ENCODE measurements at regions not wholly inside any gene's neighbourhood (a gene's known extent, or its start where the extent isn't known, plus 50 kb on each side); places are given as distances from the start of the nearest gene placed in this dataset.

GRCh38 chr3:72183489-72183888 is 398.5 kb upstream of the PROK2 start:
- no peak for DNase-seq

DNA sequence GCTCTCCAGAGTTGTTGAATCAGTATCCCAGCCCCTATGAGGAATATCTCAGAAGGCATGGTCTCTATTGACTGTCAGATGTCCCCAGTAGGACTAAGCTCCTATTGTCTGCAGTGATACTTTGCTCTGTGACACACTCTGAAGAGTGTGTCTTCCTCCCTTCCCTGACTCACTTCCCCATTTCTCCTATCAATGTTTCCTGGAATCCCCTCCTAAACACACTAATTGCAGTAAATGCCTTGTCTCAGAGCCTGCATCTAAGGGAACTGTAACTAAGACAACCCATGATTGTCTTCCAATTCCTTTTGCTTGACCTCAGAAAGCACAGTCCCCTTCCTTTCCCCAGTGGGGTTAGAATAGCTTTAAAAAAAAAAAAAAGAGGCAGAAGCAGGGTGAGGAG is 397.3 kb upstream of the PROK2 start:
- no peak for DNase-seq

GRCh38 chr3:72181251-72181650 is 396.3 kb upstream of the PROK2 start:
- no peak for DNase-seq

GRCh38 chr3:72180405-72180804 is 395.5 kb upstream of the PROK2 start:
- no peak for DNase-seq

- no peak for DNase-seq
Observed at GRCh38 chr3:72179107-72179464, 394.1 kb upstream of the PROK2 start.

GRCh38 chr3:72178463-72179106 is 393.6 kb upstream of the PROK2 start:
- no peak for DNase-seq

DNA sequence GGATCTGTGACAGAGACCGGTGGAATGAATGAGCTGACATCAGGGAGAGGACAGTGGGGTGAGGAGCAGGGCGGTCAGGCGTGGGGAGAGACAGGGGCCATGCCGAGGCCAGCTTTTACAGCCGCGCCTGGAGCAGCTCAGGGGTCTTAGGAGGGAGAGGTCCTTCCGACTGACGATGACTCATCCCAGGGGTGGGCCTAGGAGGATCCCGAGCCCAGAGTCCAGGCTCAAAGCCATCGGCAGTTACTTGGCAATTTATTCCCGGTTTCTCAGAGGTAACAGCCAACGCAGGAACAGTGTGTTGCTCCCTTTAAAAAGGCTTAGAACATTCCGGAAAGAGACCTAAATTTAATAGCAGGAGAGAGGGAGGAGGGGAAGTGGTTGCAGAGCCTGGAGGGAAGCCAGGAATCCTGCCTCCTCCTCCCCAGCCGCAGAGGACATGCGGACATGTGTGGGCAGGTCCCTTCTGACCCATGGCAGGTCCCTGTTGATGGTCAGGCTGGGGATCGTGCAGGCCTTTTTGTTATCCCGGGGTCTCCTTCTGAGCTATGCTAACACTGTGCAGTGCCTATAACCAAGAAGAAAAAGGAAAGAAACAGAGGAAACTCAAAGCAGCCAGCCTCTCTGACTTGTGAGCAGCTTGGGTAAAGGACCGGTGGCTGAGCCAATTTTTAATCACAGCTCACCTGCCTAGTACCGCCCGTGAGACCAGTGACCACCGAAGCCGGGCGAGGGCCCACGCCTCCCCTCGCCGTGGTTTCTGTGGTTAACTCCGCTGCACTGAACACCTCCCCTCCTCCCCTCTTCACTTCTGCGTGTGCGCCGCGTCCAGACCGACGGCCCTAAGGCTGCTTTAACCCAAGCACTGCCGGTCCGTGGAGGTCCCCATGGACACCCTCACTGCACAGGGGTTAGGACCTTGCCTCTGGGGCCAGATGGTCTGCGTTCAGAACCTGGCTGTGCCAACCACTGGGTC is 392.4 kb upstream of the PROK2 start:
- no peak for DNase-seq

DNA sequence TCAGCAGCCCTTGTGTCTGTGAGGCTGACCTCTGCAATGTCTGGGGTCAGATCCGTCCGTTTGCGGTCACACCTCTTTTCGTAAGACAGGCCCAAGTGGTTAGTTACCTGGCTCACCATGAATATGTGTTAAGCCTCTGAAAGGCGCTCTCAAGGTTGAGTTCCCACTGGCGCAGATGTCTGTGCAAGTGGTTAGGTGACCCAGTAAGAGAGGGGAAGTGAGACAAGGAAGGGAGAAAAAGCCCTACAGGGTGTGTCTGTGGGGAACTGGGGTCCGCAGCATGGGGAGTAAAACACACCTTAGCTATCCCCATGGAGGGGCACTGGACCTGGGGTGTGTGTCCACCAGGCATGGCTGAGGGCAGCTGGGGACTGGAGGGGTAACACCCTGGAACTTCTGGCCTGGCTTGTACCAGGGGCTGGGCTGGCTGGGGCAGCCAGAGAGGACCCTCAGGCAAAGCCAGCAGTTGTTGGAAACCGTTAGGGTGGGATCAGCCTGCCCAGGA is 391.6 kb upstream of the PROK2 start:
- no peak for DNase-seq

- DNase-seq = no peak
Observed at GRCh38 chr3:72175296-72175858, 390.4 kb upstream of the PROK2 start.

- no peak for DNase-seq
Observed at GRCh38 chr3:72174890-72175289, 389.9 kb upstream of the PROK2 start.

DNA sequence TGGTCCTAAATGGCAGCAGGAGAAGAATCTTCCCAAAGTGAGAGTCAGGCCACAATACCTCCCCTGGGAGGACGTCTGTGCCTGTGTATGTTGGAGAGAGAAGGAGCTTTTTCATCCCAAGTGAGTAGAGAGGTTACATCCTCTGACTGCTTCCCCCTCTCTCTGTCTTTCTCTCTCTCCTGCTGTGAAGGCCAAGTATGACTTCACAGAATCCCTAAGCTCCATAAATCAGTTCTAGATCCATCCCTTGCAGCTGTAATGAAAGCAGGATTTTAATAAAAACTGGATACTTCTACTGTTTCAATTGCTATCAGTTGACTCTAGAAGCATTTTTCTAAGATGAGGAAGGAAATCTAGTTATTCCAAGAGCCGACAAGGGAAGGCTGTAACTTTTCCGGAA is 389.1 kb upstream of the PROK2 start:
- DNase-seq = no peak

GRCh38 chr3:72171946-72172345 is 387.0 kb upstream of the PROK2 start:
- no peak for DNase-seq

DNA sequence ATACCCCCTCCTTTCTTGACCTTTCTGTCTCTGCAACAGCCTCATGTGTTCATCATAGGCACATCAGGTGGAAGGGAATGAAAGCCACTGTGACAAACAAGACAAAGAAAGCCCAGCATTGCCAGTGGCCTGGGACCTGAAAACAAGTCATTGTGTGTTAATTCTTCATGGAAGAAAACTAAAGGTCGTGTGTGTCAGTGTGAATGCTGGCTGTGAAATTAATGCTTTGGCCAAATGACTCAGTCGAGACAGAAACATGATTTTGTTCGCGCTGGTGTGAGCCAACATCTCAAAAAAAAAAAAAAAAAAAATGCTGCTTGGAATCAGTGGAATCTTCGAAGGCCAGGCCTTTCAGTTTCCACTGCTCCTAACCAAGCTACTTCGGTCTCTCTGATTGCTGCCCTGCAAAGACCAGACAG is 386.5 kb upstream of the PROK2 start:
- no peak for DNase-seq

DNA sequence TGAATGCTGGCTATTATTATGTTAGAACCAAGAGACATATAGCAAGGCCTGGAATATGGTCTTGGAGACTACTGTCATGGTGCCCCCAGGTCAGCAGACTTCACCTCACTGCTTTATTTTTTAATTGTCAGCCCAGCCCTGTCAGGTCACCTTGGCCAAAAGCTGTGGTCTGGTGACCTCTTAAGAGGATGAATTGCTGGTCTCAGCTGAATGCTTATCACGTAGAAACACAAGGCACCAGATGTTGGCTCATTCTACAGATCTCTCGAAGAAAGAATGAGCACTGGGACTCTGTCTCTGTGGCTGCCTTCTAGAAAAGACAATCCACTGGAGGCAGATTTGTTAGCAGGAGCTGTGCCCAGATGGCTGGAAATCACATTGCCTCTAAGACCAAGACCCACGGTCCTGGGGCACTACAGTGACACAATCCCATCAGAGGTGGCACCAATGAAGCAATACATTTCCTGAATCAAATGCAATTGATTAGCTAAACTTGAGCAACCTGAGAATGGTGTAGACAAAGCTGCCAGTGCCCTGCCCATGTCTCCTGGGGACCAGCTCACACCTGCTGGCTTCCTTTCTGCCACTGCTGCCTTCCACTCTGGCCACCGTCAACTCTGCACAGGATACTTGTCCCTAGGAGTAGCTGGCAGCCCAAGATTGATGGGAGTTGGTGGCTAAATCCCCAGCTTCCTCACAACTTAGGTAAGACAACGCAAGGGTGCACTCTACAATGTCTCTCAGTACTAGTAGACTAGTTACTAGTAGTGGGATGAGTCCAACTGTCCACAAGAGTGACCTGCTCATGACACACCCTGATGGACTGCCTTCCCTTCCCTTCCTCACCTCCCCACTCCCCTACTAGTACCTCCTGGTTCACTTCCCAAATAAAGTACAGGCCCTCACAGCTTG is 384.9 kb upstream of the PROK2 start:
- no peak for DNase-seq

DNA sequence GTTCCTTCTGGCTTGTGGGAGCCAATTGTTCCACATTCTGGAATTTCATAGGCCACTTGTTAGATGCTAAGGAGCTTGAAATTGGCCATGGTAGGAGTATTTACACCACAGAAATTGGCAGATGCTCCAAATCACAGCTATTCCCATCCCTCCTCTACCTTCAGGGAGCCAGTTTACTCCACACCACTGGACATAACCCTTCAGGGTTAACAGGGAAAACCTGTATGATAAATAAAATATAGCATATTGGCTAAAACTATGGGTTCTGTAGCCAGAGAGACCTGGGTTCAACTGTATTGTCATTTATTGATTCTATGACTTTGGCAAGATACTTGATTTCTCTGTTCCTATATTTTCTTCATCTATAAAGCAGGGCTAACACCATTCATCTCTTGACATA is 384.2 kb upstream of the PROK2 start:
- no peak for DNase-seq

DNA sequence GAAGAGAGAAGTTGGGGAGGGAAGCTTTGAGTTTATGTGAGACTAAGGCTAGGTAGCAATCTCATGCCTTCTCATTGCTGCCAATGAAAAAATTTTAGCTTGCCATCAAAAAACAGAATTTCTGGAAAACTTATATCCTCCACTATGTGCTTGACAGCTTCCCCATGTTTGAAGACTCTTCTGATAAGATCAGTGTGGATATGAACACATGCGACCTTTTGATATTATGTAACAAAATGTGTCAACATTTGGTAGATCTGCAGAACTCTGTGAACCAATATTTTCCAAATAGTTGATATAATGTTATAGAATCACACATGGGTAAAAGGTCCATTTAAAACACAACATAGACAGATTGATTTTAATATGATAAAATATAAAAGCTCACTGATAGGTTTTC is 380.9 kb upstream of the PROK2 start:
- no peak for DNase-seq

DNA sequence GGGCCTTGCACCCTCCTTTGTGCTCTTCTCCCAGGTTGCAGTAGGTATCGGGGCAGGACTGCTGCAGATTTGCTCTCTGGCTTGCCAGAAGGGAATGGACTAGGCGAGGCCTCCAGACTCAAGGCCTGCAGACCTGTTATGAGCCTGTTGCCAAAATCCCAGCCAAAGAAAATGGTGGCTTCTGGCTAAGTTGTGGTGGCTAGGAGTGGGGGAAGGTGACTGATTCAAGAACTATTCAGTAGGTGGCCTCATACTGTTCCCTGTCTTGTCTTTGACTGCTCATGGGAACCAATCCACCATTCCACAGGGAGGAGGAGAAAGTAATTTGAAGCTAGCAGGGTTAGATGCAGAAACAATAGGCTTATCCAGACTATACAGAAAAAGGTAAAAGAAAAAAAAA is 380.4 kb upstream of the PROK2 start:
- DNase-seq = no peak

DNA sequence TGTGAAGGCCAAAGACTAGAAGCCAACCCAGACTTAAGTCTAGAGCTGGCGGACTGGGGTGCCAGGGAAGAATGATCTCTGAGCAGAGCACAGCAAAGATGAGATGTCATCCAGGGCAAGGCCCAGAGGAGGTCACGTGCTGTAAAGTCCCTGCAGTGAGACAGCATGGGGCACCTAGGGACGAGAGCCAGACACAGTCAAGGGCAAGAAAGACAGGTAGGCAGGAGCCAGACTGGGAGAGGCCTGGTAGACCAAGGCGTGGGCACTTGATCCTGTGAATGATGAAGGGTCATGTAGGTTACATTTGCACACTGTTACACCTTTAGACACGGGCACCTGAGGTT is 379.7 kb upstream of the PROK2 start:
- DNase-seq = no peak

GRCh38 chr3:72163809-72164634 is 379.1 kb upstream of the PROK2 start:
- DNase-seq = no peak

DNA sequence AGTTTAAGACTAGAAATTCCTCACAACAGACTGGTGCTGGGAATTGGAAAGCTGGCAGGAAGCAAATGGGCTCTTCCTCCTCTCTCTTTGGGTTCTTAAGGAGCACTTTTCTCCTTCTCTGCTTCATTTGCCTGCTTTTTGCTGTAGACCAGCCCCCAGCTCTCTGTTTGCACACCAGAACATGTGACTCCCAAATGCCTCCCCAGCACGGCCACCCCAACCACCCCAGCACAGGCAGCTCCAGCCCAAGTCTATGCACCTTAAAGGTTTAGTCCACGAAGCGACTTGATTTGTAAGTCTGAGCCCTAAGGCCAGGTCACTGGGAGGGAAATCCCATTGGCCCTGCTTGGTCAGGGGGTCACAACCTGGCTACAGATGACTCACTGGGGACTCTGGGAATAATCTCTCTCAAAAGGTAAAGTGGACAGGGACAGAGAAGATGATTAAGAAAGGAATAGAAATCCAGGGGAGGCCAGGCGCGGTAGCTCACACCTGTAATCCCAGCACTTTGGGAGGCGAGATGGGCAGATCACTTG is 377.8 kb upstream of the PROK2 start:
- no peak for DNase-seq

- DNase-seq = no peak
Observed at GRCh38 chr3:72161881-72162595, 377.1 kb upstream of the PROK2 start.

Measured in activated naive CD4-positive, alpha-beta T cell treated with Interleukin-2 at 50 U/mL for 16 hours (primary cell).